GM20000 (cell line): ENCODE measurements at regions not wholly inside any gene's neighbourhood (a gene's known extent, or its start where the extent isn't known, plus 50 kb on each side); places are given as distances from the start of the nearest gene placed in this dataset.

ENCODE experiments used
- DNase-seq: peaks from one replicate; pipeline ENCODE4 v3.0.0; 2012; ENCODE audit warnings: low spot score
- CTCF ChIP-seq: IDR thresholded peaks from 2 replicates; pipeline ENCODE4 v1.5.1; 2012; ENCODE audit warnings: mild to moderate bottlenecking, control low read depth; ENCODE audit errors: extremely low read depth, missing control alignments

GRCh38 chr5:89286320-89286719 is 403.3 kb upstream of the MEF2C start:
- no peak for DNase-seq
- TF ChIP-seq CTCF: no peak

DNA sequence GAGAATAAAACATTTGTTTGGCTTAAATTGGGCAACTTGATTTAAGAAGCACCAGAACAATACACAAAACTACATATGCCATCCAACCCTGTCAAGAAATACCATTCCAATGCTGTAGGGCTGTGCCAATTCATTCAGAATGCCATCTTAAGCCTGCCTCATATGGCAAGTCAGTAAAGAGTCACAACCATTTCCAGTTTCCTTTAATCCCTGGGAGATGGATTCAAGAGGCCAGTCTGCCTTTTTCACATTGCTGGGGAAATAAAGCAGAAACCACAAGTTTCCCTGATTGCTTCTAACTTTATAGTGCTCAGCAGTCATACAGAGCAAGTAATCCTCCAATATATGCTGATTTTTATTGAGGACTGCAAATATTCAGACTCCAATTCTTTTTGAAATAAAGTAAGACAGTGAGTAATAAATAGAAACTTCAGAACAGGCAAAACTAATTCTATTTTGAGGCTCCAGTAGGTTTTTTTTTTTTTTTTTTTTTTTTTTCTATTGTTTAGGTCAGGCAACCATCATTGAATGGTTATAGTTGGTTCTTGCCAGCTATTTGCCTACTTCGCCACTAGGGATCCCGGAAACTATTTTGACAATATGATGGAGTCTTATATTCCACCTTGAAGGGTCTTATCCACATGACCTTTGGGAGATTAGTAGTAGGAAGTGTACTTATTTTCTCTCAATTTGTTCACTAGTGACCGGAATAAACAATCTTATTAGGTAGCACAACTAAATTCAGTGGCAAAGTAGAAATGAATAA is 400.9 kb upstream of the MEF2C start:
- no peak for DNase-seq
- TF ChIP-seq CTCF: no peak

- peak; percentile 10 for DNase-seq
- TF ChIP-seq CTCF: no peak
Measured at GRCh38 chr5:89282554-89283510, 399.8 kb upstream of the MEF2C start.

DNA sequence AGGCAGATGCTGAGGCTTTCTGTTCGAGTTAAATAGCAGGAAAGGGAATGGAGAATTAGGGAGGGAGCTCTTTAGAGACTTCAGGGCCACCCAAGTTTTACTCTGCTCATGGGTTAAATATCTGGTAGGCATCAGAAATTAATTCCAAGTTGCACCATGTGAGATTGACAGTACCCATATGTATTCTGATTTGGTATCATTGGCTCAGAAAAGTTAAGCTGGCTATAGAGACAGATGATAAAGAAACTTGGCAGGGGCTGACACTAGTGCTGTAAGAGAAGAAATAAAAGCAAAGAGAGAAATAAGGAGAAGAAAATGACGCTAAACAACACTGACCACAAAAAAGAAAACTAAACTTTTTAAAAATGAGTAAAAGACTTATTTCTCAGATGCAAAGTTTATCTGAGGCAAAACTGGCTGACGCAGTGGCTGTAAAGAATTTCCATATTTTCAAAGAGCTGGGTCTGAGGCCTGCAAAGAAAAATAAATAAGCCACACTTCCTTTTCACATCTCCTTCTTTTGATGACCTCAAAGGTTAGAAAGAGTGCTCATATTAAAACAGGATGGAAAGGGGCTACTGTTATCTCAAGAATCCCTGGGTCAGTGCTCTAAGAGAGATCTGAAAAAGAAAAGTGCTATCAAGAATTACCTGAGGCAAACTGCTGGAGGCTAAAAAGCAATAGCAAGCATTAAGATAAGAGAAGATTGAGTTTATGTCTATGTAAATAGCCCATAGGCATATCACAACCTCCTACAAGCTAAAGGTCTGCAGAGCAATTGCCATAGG is 399.0 kb upstream of the MEF2C start:
- DNase-seq: peak; percentile 5
- no peak for TF ChIP-seq CTCF

- DNase-seq: no peak
- TF ChIP-seq CTCF: no peak
Measured at GRCh38 chr5:89281211-89281610, 398.2 kb upstream of the MEF2C start.

- TF ChIP-seq CTCF: no peak
- DNase-seq: peak; percentile 10
Measured at GRCh38 chr5:89280103-89281037, 397.4 kb upstream of the MEF2C start.
